ENCODE measurements at regions not wholly inside any gene's neighbourhood (a gene's known extent, or its start where the extent isn't known, plus 50 kb on each side); places are given as distances from the start of the nearest gene placed in this dataset.

DNA sequence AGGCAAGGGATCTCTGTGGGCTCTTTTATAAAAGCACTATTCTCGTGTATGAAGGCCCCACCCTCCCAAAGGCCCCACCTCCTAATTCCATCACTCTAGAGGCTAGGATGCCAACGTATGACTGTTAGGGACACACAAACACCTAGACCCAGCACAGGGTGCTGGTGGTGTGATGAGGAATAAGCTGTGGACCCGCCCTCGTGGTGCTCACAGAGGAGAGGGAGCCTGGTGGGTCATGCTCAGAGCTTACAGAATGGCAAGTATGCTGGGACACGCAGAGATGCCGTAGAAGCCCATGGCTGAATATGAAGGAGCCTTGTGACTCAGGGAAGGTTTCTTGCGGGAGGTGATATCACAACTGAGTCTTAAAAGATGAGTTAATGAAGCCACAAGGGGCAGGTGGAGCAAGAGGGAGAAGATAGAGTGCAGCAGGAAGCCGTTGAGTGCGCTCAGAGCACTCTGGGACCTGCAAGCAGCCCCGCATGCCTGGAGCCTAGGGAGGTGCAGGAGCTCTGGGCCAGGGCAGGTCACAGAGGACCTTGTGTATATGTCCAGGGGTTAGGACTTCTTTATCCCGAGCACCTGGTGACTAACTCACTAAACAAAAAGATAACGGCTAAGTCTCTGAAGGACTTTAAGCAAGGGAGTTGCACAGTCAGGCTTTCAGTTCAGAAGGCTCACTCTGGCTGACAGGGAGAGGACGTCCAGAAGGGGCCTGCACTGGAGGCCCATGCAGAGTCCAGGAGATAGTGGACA is 160.9 kb downstream of the TRIM29 start (continued):
- TF ChIP-seq PBX3 (IDR thresholded peaks at IDR 0.05; ENCODE audit: insufficient replicate concordance, low read depth, low read length): no peak
- no peak for TF ChIP-seq SMAD1 (IDR thresholded peaks at IDR 0.05; ENCODE audit: low read depth, partially characterized antibody)
- TF ChIP-seq PAX5 (IDR thresholded peaks at IDR 0.05; ENCODE audit: borderline replicate concordance, low read depth, low read length): no peak
- TF ChIP-seq ZZZ3 (IDR thresholded peaks at IDR 0.05; ENCODE audit: control insufficient read depth, insufficient read length, low read depth): no peak
- TF ChIP-seq LARP7 (IDR thresholded peaks at IDR 0.05): no peak
- no peak for TF ChIP-seq ZBTB11 (CRISPR knock-in tag; IDR thresholded peaks at IDR 0.05)
- no peak for TF ChIP-seq NR2C1 (IDR thresholded peaks at IDR 0.05)
- no peak for TF ChIP-seq ZNF207 (IDR thresholded peaks at IDR 0.05; ENCODE audit: borderline replicate concordance)
- TF ChIP-seq, protein P1, sequence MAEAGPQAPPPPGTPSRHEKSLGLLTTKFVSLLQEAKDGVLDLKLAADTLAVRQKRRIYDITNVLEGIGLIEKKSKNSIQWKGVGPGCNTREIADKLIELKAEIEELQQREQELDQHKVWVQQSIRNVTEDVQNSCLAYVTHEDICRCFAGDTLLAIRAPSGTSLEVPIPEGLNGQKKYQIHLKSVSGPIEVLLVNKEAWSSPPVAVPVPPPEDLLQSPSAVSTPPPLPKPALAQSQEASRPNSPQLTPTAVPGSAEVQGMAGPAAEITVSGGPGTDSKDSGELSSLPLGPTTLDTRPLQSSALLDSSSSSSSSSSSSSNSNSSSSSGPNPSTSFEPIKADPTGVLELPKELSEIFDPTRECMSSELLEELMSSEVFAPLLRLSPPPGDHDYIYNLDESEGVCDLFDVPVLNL (IDR thresholded peaks at IDR 0.05; ENCODE audit: low read depth, low read length): no peak
- no peak for TF ChIP-seq NKRF (conservative IDR thresholded peaks at IDR 0.05)
